ENCODE measurements at regions not wholly inside any gene's neighbourhood (a gene's known extent, or its start where the extent isn't known, plus 50 kb on each side); places are given as distances from the start of the nearest gene placed in this dataset.

DNA sequence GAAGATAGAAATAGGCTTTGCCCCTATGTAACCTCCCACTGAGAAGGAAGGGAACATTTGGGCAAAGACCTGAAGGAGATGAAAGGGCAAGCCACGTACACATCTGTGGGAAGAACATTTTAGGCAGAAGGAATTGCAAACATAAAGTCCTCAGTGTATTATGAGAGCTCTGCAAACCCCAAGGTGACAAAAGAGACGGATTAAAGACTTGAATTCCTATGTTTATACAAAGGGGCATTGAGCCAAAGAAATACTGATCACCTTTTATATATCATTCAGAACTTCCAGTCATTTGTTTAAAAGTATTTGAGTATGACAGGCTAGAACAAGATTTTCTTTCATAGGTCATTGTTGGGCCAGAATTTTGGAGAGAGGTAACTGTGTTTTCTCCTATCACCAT is 90.2 kb upstream of the ATG10 start:
- H3K9me3 ChIP-seq = no peaks in the 10 kb centered on the region
- DNase-seq = no peak
- no peaks in the 10 kb centered on the region for H3K36me3 ChIP-seq
- intact Hi-C loops (cut with DNase I; ENCODE audit: low total_unique reads) = no loop called here
- H3K27me3 ChIP-seq = no peaks in the 10 kb centered on the region
- H3K4me3 ChIP-seq = no peak overlapping the region
- H3K27ac ChIP-seq = no peak overlapping the region
- H3K4me1 ChIP-seq = no peaks in the 10 kb centered on the region
- TF ChIP-seq, protein P1, sequence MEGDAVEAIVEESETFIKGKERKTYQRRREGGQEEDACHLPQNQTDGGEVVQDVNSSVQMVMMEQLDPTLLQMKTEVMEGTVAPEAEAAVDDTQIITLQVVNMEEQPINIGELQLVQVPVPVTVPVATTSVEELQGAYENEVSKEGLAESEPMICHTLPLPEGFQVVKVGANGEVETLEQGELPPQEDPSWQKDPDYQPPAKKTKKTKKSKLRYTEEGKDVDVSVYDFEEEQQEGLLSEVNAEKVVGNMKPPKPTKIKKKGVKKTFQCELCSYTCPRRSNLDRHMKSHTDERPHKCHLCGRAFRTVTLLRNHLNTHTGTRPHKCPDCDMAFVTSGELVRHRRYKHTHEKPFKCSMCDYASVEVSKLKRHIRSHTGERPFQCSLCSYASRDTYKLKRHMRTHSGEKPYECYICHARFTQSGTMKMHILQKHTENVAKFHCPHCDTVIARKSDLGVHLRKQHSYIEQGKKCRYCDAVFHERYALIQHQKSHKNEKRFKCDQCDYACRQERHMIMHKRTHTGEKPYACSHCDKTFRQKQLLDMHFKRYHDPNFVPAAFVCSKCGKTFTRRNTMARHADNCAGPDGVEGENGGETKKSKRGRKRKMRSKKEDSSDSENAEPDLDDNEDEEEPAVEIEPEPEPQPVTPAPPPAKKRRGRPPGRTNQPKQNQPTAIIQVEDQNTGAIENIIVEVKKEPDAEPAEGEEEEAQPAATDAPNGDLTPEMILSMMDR (IDR thresholded peaks at IDR 0.05) = no peak

DNA sequence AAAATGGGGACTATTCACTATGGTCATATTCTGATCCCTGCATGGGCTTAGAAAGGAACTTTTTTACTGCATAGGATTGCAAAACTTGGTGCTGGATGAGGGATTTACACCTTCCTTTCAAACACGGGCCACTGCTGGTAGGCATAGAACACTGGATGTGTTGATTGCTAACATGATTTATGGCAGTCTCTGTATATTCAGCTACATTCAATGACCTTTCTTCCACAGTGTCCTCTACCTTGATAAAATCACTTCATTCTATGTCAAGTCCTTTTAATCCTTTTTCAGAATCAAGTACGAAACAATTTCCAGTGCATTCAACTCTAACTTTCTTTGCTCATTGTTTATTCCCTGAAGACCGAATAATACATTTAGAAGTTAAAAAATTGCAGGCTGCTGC is 91.9 kb upstream of the ATG10 start:
- no peak for DNase-seq
- H3K27ac ChIP-seq = no peak overlapping the region
- H3K9me3 ChIP-seq = no peaks in the 10 kb centered on the region
- no peaks in the 10 kb centered on the region for H3K27me3 ChIP-seq
- H3K4me1 ChIP-seq = no peaks in the 10 kb centered on the region
- H3K36me3 ChIP-seq = no peaks in the 10 kb centered on the region
- intact Hi-C loops (cut with DNase I; ENCODE audit: low total_unique reads) = no loop called here
- H3K4me3 ChIP-seq = no peak overlapping the region
- TF ChIP-seq, protein P1 (IDR thresholded peaks at IDR 0.05) = no peak

DNA sequence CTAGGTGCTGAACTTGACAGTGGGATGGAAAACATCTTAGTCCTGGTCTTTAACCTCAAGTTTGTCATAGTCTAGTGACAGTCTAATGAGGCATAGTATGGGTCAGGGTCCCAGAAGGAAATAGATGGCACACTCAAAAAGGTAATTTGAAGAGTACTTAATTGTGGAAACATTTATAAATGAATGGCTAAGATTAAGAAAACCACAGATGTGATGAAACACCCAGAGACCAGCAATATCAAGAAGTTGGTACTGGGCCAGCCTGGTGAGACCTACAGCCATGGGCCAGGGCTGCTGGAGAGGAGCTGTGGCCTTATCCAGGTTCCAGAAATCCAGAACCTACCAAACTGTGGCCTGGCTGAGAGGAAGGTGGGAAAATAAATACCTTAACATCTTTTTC is 93.5 kb upstream of the ATG10 start:
- no peak overlapping the region for H3K4me3 ChIP-seq
- DNase-seq = no peak
- intact Hi-C loops (cut with DNase I; ENCODE audit: low total_unique reads) = no loop called here
- no peaks in the 10 kb centered on the region for H3K36me3 ChIP-seq
- TF ChIP-seq, protein P1 (IDR thresholded peaks at IDR 0.05) = no peak
- H3K9me3 ChIP-seq = no peaks in the 10 kb centered on the region
- no peaks in the 10 kb centered on the region for H3K27me3 ChIP-seq
- H3K4me1 ChIP-seq = no peaks in the 10 kb centered on the region
- no peak overlapping the region for H3K27ac ChIP-seq

DNA sequence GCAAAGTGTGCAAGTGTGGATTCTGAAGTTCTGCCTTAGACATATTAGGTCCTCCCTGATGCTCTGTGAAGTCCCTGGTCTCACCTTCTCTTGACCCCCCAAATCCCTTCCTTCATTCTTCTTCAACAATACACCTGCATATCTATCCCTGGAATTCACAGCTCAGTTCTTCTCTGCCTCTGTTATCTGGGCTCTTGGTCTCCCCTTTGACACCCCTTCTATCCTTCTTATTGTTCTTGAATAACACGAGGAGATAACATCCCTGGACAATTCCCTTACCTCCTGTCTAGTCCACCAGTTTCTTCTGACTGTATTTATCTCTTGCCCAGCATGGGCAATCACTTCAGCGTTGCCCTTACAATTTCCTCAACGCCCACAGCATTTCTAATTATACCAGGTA is 104.8 kb upstream of the ATG10 start:
- no peaks in the 10 kb centered on the region for H3K9me3 ChIP-seq
- DNase-seq = no peak
- H3K36me3 ChIP-seq = no peaks in the 10 kb centered on the region
- H3K4me3 ChIP-seq = no peak overlapping the region
- H3K4me1 ChIP-seq = no peaks in the 10 kb centered on the region
- no peaks in the 10 kb centered on the region for H3K27me3 ChIP-seq
- TF ChIP-seq, protein P1 (IDR thresholded peaks at IDR 0.05) = no peak
- intact Hi-C loops (cut with DNase I; ENCODE audit: low total_unique reads) = no loop called here
- H3K27ac ChIP-seq = no peak overlapping the region

DNA sequence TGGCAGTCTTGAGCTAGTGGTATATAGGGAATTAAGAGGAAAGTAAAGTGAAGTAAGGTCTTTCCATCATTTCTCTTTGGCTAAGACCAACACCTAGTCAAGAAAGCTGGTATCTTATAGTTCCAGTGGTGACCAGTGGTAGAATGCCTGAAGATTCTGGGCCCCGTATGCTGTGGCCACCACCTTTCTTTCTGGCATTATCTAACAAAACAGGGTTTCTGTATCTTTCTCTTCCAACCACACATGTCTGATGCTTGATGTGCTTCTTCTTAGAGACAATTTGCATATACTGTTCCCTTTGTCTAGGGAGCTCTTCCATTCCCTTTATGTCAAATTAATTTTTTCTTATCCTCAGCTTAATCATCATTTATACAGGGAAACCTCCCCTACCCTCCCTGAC is 109.9 kb upstream of the SSBP2 start:
- Histone ChIP-seq H3K27me3 (no peaks in the 10 kb centered on the region), H3K4me1 (peaks cover 0 to 25% (median 9%) of the 10 kb centered on the region in 4 donors), H3K36me3 (no peaks in the 10 kb centered on the region), H3K4me3 (no peak overlapping the region), H3K27ac (no peak overlapping the region), H3K9me3 (no peaks in the 10 kb centered on the region)
- no peak for DNase-seq
- intact Hi-C loops (cut with DNase I; ENCODE audit: low total_unique reads) = no loop called here
- TF ChIP-seq, protein P1 (IDR thresholded peaks at IDR 0.05) = no peak

DNA sequence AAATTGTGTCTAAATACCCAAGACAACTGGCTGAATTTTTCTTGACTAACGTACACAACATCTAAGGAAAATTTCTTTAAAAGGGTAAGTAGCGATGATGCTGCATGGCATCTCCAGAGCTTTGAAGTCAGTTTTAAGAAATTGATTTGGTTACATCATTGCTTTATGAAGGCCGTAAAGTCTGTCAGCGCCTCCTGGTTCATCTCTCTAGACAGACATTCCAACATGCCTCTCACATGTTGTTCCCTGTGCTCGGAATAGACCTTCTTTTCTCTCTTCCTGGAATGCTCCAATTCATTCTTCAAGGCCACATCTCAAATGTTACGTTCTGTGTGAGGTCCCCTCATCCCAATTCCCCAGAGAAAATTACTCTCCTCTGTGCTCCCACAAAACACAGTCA is 108.7 kb upstream of the SSBP2 start:
- Histone ChIP-seq H3K9me3 (no peaks in the 10 kb centered on the region), H3K36me3 (no peaks in the 10 kb centered on the region), H3K27me3 (no peaks in the 10 kb centered on the region), H3K27ac (no peak overlapping the region), H3K4me1 (peaks cover 0 to 37% (median 16%) of the 10 kb centered on the region in 4 donors), H3K4me3 (no peak overlapping the region)
- no peak for DNase-seq
- intact Hi-C loops (cut with DNase I; ENCODE audit: low total_unique reads) = loop anchor here (10.0 kb wide), 2 partner anchors 305 to 355 kb away; no protein-coding TSS in a partner anchor
- TF ChIP-seq, protein P1 (IDR thresholded peaks at IDR 0.05) = no peak

Measured in tibial artery (tissue), 4 donors.